ENCODE measurements at regions not wholly inside any gene's neighbourhood (a gene's known extent, or its start where the extent isn't known, plus 50 kb on each side); places are given as distances from the start of the nearest gene placed in this dataset.

DNA sequence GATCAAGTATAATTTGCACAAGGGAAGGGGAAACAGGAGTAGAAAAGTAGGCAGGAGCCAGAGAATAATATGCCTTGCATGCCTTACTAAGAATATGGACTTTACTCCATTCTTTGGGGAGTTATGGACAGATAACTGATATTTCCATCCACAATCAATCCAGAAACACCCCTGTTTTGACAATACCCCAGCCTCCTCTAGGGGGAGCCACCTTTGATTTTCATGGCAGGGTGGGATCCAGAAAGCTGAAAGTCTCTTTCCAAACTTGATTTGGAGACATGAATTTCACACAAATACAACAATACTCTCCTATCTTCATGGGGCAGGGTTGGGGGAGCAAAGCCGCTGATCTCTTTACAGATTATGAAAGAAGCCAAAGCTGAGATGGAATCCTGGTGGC is 404.1 kb downstream of the FOXA2 start (continued):
- TF ChIP-seq, protein P1, sequence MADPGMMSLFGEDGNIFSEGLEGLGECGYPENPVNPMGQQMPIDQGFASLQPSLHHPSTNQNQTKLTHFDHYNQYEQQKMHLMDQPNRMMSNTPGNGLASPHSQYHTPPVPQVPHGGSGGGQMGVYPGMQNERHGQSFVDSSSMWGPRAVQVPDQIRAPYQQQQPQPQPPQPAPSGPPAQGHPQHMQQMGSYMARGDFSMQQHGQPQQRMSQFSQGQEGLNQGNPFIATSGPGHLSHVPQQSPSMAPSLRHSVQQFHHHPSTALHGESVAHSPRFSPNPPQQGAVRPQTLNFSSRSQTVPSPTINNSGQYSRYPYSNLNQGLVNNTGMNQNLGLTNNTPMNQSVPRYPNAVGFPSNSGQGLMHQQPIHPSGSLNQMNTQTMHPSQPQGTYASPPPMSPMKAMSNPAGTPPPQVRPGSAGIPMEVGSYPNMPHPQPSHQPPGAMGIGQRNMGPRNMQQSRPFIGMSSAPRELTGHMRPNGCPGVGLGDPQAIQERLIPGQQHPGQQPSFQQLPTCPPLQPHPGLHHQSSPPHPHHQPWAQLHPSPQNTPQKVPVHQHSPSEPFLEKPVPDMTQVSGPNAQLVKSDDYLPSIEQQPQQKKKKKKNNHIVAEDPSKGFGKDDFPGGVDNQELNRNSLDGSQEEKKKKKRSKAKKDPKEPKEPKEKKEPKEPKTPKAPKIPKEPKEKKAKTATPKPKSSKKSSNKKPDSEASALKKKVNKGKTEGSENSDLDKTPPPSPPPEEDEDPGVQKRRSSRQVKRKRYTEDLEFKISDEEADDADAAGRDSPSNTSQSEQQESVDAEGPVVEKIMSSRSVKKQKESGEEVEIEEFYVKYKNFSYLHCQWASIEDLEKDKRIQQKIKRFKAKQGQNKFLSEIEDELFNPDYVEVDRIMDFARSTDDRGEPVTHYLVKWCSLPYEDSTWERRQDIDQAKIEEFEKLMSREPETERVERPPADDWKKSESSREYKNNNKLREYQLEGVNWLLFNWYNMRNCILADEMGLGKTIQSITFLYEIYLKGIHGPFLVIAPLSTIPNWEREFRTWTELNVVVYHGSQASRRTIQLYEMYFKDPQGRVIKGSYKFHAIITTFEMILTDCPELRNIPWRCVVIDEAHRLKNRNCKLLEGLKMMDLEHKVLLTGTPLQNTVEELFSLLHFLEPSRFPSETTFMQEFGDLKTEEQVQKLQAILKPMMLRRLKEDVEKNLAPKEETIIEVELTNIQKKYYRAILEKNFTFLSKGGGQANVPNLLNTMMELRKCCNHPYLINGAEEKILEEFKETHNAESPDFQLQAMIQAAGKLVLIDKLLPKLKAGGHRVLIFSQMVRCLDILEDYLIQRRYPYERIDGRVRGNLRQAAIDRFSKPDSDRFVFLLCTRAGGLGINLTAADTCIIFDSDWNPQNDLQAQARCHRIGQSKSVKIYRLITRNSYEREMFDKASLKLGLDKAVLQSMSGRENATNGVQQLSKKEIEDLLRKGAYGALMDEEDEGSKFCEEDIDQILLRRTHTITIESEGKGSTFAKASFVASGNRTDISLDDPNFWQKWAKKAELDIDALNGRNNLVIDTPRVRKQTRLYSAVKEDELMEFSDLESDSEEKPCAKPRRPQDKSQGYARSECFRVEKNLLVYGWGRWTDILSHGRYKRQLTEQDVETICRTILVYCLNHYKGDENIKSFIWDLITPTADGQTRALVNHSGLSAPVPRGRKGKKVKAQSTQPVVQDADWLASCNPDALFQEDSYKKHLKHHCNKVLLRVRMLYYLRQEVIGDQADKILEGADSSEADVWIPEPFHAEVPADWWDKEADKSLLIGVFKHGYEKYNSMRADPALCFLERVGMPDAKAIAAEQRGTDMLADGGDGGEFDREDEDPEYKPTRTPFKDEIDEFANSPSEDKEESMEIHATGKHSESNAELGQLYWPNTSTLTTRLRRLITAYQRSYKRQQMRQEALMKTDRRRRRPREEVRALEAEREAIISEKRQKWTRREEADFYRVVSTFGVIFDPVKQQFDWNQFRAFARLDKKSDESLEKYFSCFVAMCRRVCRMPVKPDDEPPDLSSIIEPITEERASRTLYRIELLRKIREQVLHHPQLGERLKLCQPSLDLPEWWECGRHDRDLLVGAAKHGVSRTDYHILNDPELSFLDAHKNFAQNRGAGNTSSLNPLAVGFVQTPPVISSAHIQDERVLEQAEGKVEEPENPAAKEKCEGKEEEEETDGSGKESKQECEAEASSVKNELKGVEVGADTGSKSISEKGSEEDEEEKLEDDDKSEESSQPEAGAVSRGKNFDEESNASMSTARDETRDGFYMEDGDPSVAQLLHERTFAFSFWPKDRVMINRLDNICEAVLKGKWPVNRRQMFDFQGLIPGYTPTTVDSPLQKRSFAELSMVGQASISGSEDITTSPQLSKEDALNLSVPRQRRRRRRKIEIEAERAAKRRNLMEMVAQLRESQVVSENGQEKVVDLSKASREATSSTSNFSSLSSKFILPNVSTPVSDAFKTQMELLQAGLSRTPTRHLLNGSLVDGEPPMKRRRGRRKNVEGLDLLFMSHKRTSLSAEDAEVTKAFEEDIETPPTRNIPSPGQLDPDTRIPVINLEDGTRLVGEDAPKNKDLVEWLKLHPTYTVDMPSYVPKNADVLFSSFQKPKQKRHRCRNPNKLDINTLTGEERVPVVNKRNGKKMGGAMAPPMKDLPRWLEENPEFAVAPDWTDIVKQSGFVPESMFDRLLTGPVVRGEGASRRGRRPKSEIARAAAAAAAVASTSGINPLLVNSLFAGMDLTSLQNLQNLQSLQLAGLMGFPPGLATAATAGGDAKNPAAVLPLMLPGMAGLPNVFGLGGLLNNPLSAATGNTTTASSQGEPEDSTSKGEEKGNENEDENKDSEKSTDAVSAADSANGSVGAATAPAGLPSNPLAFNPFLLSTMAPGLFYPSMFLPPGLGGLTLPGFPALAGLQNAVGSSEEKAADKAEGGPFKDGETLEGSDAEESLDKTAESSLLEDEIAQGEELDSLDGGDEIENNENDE (IDR thresholded peaks at IDR 0.05; ENCODE audit: insufficient replicate concordance, low read length) = no peak

Measured in H1 (cell line).